LNCaP clone FGC (cell line): ENCODE measurements at regions not wholly inside any gene's neighbourhood (a gene's known extent, or its start where the extent isn't known, plus 50 kb on each side); places are given as distances from the start of the nearest gene placed in this dataset.

Experiments used
- DNase-seq: peaks from one replicate; pipeline ENCODE4 v3.0.0-alpha.2; 2011; ENCODE audit warnings: low read depth
- H3K4me3 ChIP-seq: 2 replicates; pipeline ENCODE4 v1.5.1; 2011; ENCODE audit warnings: mild to moderate bottlenecking, low read depth, low read length, control low read depth
- TF ChIP-seq, protein P1 (sequence below): IDR thresholded peaks from 2 replicates; pipeline ENCODE4 v1.5.1; 2012; ENCODE audit warnings: mild to moderate bottlenecking; ENCODE audit not compliant: control insufficient read depth, insufficient read depth; ENCODE audit errors: extremely low read depth

DNA sequence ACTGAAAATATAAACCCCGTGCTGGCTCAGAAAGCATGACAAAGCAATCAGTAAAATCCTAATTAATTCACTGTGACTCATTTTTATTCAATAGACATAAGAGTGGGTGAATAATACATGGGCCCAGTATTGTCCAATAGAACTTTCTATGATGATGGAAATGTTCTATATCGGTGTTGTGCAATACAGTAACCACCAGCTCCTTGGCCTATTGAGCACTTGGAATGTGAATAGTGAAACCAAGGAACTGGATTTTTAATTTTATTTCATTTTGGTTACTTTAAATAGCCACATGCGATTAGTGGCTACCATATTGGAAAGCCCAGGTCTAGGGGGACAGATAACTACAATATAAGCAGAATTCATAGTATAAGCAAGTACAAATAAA is 69.8 kb upstream of the PPP2R3A start:
- no peak overlapping the region for H3K4me3 ChIP-seq
- DNase-seq = no peak
- TF ChIP-seq, protein P1, sequence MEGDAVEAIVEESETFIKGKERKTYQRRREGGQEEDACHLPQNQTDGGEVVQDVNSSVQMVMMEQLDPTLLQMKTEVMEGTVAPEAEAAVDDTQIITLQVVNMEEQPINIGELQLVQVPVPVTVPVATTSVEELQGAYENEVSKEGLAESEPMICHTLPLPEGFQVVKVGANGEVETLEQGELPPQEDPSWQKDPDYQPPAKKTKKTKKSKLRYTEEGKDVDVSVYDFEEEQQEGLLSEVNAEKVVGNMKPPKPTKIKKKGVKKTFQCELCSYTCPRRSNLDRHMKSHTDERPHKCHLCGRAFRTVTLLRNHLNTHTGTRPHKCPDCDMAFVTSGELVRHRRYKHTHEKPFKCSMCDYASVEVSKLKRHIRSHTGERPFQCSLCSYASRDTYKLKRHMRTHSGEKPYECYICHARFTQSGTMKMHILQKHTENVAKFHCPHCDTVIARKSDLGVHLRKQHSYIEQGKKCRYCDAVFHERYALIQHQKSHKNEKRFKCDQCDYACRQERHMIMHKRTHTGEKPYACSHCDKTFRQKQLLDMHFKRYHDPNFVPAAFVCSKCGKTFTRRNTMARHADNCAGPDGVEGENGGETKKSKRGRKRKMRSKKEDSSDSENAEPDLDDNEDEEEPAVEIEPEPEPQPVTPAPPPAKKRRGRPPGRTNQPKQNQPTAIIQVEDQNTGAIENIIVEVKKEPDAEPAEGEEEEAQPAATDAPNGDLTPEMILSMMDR = no peak

DNA sequence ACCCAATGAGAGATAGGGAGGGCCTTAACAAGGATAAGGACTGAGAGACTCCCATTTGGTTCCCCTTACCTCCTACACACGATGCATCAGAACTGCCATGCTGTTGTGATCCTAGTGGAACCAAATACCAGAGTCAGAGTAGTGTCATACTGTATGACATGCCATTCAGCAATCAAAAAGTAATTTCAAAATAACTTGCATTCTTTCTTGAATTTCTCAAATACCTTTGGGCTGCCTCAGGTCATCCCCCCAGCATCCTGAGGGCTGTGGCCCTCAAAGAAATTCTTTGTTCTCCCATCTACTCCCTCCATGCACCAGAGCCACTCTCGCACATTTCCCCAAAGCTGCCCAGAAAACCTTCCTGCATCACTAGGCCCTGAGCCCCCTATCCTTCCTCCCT is 68.9 kb upstream of the PPP2R3A start:
- H3K4me3 ChIP-seq = no peak overlapping the region
- no peak for DNase-seq
- TF ChIP-seq, protein P1 = no peak

- no peak for DNase-seq
- H3K4me3 ChIP-seq = no peak overlapping the region
- TF ChIP-seq, protein P1 = no peak
Measured at GRCh38 chr3:135897715-135898114, 67.8 kb upstream of the PPP2R3A start.

GRCh38 chr3:135898774-135899173 is 66.8 kb upstream of the PPP2R3A start:
- TF ChIP-seq, protein P1 = no peak
- DNase-seq = no peak
- no peak overlapping the region for H3K4me3 ChIP-seq

DNA sequence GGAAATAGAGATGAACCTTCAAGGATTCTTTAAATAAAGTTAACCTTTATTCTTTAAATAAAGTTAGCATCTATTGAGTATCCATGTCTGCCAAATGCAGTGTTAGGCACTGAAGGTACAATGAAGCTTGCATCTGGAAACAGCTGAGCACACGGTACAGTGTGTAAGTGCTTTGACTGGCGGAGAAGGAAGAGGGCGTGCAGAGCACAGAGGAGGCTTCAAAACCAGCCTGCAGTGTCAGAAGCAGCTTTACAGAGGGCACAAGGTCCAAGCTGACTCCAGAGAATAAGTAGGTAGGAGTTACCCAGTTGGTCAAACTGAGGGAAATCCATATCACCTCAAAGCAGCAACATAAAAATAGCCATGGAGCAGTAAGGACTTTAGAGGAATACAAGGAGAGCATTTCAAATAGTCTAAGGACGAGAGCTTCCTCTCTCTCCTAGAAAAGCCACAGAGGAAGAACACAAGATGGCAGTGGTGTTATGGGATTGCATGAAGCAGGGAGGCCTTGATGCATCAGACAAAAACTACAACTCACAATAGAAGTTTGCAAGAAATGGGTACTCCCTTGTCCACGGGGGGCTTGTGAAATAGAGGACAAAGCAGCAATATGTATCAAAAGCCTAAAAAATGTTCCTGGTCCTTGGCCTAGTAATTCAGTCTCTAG is 60.3 kb upstream of the PPP2R3A start:
- no peak for DNase-seq
- TF ChIP-seq, protein P1 = peak; percentile 46
- H3K4me3 ChIP-seq = no peak overlapping the region

DNA sequence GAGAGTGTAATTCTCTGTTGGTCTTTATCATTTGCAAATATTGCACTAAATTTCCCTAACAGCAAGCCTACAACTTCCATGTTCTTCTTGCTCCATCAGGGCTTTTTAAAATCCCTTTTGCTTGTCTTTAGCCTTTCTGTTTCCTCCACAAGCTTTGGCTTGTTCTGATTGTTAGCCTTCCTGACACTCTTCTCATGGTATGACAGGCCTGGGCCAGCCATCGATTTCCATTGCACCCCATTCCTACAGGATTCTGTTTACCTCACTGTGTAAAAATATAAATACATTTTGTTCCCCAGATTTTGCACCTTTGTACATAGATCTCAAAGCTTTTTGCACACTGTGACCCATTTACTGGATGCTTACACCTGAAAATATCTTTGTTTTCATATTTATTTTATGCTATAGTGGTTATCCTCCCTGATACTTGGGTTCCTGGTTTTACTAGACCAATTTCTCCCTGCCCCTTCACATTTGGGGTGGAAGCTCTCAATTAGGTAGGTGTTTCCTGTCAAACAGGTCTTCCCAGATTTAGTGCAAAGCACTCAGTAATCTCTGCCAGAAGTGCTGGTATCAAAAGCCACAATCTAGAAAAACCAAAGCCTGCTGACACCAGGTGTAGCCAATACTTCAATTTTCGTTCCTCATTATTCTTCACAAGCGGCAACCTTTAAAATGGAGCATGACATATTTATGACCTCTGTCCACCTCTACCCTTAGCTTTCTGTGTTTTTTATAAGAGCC is 57.9 kb upstream of the PPP2R3A start:
- TF ChIP-seq, protein P1 = no peak

More for the DNA sequence above, 57.9 kb upstream of the PPP2R3A start:
- H3K4me3 ChIP-seq = no peak overlapping the region
- DNase-seq = peak; percentile 66
